CD4-positive, CD25-positive, alpha-beta regulatory T cell (primary cell): ENCODE measurements at regions not wholly inside any gene's neighbourhood (a gene's known extent, or its start where the extent isn't known, plus 50 kb on each side); places are given as distances from the start of the nearest gene placed in this dataset.

ENCODE experiments used
- ATAC-seq, 2 donors: fragments of 150-1000 bp; cut with Tn5 transposase; one replicate each; pipeline ENCODE4 v1.10.0; 2021; ENCODE audit warnings: low read depth in 2 of 2, moderate number of reproducible peaks in 2 of 2, moderate library complexity in 1 of 2
- DNase-seq, 3 donors: peaks; one replicate each; pipeline versions ENCODE4 v3.0.0 to v3.0.0-alpha.2; 2012 to 2022; ENCODE audit warnings: mixed read lengths in 1 of 3
- H3K27ac ChIP-seq: one replicate; pipeline ENCODE4 v1.7.0; 2013; ENCODE audit warnings: mild to moderate bottlenecking, low read length; ENCODE audit not compliant: insufficient read depth, poor library complexity, severe bottlenecking
- H3K27me3 ChIP-seq: one replicate; pipeline ENCODE4 v1.7.0; 2013; ENCODE audit warnings: low read length; ENCODE audit not compliant: control insufficient read depth, insufficient read depth
- H3K36me3 ChIP-seq: one replicate; pipeline ENCODE4 v1.7.0; 2013; ENCODE audit warnings: mild to moderate bottlenecking, low read length, moderate library complexity; ENCODE audit not compliant: control insufficient read depth, insufficient read depth
- H3K4me1 ChIP-seq: 2 replicates; pipeline ENCODE4 v1.7.0; 2013; ENCODE audit warnings: mild to moderate bottlenecking, low read length; ENCODE audit not compliant: insufficient read depth, control insufficient read depth, poor library complexity, severe bottlenecking
- H3K4me3 ChIP-seq: one replicate; pipeline ENCODE4 v1.7.0; 2013; ENCODE audit warnings: low read depth, mild to moderate bottlenecking, low read length, moderate library complexity
- H3K9me3 ChIP-seq, 2 experiments: 1 replicate in 1 of 2; 2 replicates in 1 of 2; pipeline ENCODE4 v1.7.0; 2013; ENCODE audit warnings: low read length in 2 of 2, mild to moderate bottlenecking in 1 of 2, moderate library complexity in 1 of 2; ENCODE audit not compliant: control insufficient read depth in 2 of 2
- H3K27ac Mint-ChIP-seq, 3 donors: one replicate each; pipeline ENCODE4 v1.8.0; 2020 to 2022; ENCODE audit warnings: mild to moderate bottlenecking in 3 of 3, mixed read lengths in 3 of 3, moderate library complexity in 2 of 3
- H3K27me3 Mint-ChIP-seq: one replicate; pipeline ENCODE4 v1.8.0; 2022; ENCODE audit warnings: mild to moderate bottlenecking, mixed read lengths
- H3K36me3 Mint-ChIP-seq: one replicate; pipeline ENCODE4 v1.8.0; 2020; ENCODE audit warnings: mixed read lengths
- H3K4me1 Mint-ChIP-seq, 4 donors: one replicate each; pipeline ENCODE4 v1.8.0; 2020 to 2022; ENCODE audit warnings: mixed read lengths in 4 of 4, mild to moderate bottlenecking in 1 of 4
- H3K4me3 Mint-ChIP-seq, 4 donors: one replicate each; pipeline ENCODE4 v1.8.0; 2020 to 2022; ENCODE audit warnings: mild to moderate bottlenecking in 4 of 4, mixed read lengths in 4 of 4, moderate library complexity in 3 of 4
- H3K9me3 Mint-ChIP-seq, 7 donors: one replicate each; pipeline ENCODE4 v1.8.0; 2020 to 2022; ENCODE audit warnings: mixed read lengths in 7 of 7, mild to moderate bottlenecking in 3 of 7, moderate library complexity in 2 of 7

- Histone ChIP-seq H3K27ac (no peak overlapping the region), H3K4me1 (no peaks in the 10 kb centered on the region), H3K4me3 (no peak overlapping the region), H3K36me3 (no peaks in the 10 kb centered on the region), H3K27me3 (peaks cover 4% of the 10 kb centered on the region), H3K9me3 (no peaks in the 10 kb centered on the region)
- H3K9me3 Mint-ChIP-seq, result no peaks in the 10 kb centered on the region
- DNase-seq (no peak), ATAC-seq (no peak)
- no peaks in the 10 kb centered on the region for H3K36me3 Mint-ChIP-seq
- peaks cover 0 to 3% (median 0%) of the 10 kb centered on the region in 4 donors for H3K4me1 Mint-ChIP-seq
- no peak overlapping the region for H3K27ac Mint-ChIP-seq
- H3K27me3 Mint-ChIP-seq, result peaks cover 11% of the 10 kb centered on the region
- H3K4me3 Mint-ChIP-seq, result no peak overlapping the region
These were observed 212.8 kb upstream of the C2CD4B start for GRCh38 chr15:62377736-62378480.

DNA sequence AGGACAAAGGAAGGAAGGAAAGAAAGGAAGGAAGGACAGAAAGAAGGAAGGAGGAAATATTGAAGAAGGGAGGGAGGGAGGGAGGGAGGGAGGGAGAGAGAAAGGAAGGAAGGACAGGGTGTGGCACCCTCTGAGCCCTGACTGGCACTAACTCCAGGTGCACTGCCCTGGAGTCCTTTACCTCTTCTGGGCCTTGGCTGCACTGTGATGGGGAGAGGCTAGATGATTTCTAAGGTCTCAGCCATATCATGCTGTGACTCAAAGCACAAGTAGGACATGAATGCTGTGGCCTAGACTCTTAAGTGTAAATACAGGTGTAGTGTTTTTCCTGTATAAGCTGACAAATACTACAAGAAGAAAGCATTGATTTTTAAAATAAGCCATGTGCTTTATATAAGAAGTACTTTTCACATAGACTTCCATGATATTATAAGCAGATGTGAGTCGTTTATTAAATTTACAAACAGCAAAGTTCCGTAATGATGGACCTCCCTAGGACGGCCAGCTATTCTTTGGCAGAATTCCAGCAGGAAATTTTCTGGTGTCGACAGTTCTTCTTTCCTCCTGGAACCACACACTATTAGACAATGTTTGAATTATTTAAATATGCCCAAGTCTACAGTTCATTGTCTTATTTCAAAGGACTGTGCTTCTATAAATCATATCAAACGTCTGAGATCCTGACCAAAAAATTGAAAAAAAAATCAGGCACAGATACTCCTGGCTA lies 213.8 kb upstream of the C2CD4B start:
- H3K27me3 Mint-ChIP-seq, result peaks cover 21% of the 10 kb centered on the region
- Histone ChIP-seq H3K9me3 (no peaks in the 10 kb centered on the region), H3K4me3 (no peak overlapping the region), H3K27me3 (peaks cover 4% of the 10 kb centered on the region), H3K36me3 (no peaks in the 10 kb centered on the region), H3K4me1 (no peaks in the 10 kb centered on the region), H3K27ac (no peak overlapping the region)
- H3K4me3 Mint-ChIP-seq, result no peak overlapping the region
- no peaks in the 10 kb centered on the region for H3K36me3 Mint-ChIP-seq
- H3K9me3 Mint-ChIP-seq, result no peaks in the 10 kb centered on the region
- no peak for DNase-seq
- peaks cover 0 to 3% (median 0%) of the 10 kb centered on the region in 4 donors for H3K4me1 Mint-ChIP-seq
- H3K27ac Mint-ChIP-seq, result no peak overlapping the region
- ATAC-seq, result no peak

DNA sequence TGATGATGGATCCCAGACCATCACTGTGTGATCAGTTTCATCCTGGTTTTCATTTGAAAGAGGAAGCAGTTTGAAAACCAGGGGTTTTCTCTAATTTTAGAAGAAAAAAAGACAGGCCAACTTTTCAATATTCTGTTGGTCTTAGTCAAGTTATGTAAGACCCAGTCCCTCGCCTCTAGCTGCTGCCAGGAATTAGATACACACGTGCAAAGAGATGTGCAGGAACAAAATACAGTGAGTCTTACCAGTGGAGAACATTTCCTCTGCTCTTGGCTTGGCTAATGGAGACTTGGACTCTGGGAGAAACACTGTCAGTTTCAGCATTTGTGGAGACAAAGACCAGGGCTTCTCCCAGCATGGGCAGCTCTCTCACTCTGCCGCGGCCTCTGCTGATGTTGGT lies 214.9 kb upstream of the C2CD4B start:
- Histone ChIP-seq H3K4me3 (no peak overlapping the region), H3K36me3 (no peaks in the 10 kb centered on the region), H3K27me3 (peaks cover 2% of the 10 kb centered on the region), H3K9me3 (no peaks in the 10 kb centered on the region), H3K27ac (no peak overlapping the region), H3K4me1 (no peaks in the 10 kb centered on the region)
- no peak overlapping the region for H3K27ac Mint-ChIP-seq
- H3K36me3 Mint-ChIP-seq, result no peaks in the 10 kb centered on the region
- H3K4me3 Mint-ChIP-seq, result no peak overlapping the region
- peaks cover 31% of the 10 kb centered on the region for H3K27me3 Mint-ChIP-seq
- DNase-seq, result no peak
- peaks cover 0 to 3% (median 0%) of the 10 kb centered on the region in 4 donors for H3K4me1 Mint-ChIP-seq
- no peak for ATAC-seq
- no peaks in the 10 kb centered on the region for H3K9me3 Mint-ChIP-seq

DNA sequence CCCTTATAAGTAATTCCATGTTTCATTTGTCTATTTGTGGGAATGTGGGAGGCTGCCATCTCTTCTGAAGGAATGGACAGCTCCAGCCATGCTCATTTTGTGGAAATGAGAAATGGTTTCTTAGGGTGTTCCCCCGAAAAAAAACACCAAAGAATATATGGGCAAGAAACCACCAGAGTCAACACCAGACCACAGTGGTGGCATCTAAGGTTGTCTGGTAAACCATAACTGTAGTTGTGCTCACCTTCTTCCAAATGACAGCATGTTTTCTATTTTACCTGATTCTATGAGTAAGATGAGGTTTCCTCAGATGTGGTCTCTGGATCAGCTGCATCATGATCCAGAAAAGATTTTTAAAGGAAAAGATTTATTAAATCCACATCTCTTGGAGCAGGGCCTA lies 217.0 kb upstream of the C2CD4B start:
- Mint-ChIP-seq H3K4me3 (no peak overlapping the region), H3K9me3 (no peaks in the 10 kb centered on the region), H3K27ac (no peak overlapping the region), H3K27me3 (peaks cover 33% of the 10 kb centered on the region), H3K4me1 (peaks cover 0 to 3% (median 0%) of the 10 kb centered on the region in 4 donors), H3K36me3 (no peaks in the 10 kb centered on the region)
- Histone ChIP-seq H3K27me3 (no peaks in the 10 kb centered on the region), H3K36me3 (no peaks in the 10 kb centered on the region), H3K27ac (no peak overlapping the region), H3K4me3 (no peak overlapping the region), H3K9me3 (no peaks in the 10 kb centered on the region), H3K4me1 (no peaks in the 10 kb centered on the region)
- no peak for DNase-seq
- ATAC-seq, result no peak

DNA sequence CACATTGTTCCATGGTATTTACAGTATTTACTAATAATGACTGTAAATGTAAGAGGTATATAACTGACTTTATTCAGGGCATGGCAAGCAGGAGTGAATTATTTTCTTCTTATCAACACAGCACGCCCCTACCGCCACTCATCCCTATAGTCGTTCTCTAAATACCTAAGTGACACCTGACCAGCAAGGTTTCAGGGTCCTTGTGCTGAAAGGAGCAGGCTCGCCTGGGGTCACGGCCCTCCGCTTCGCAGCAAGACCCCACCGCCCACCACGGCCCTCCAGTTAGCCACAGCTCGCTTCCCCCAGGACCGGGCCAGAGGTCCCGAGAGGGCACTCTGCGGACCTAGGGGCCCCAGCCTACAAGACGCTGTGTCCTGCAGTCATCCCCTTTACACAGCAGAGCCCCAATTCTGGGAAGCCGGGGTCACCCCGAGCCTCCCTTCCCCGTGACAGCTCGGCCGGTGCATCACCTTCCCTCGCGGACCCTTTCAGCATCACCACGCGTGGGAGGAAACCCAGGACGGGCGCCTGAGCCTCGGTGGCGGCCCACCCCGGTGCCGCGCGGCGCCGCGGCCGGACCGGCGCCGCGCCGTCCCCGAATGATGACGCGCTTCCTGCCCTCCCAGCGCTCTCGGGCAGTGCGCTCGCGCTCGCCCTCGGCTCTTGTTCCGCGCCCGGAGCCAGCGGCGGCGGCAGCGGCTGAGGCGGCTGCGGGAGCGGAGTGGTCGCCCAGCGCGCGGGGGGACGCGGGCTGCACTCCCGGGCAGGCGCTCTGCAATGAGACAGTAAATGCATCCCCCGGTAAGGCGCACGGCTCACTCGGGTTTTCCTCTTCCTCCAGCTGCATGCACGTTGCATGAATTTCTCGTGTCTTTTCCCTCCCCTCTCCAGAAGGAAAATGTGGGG lies 225.1 kb upstream of the C2CD4B start, which contains the start of gene TLN2:
Gene TLN2 (plus strand): TSS at position 666 of the 906 bp plus-strand sequence.
- no peaks in the 10 kb centered on the region for H3K9me3 ChIP-seq
- no peaks in the 10 kb centered on the region for H3K36me3 ChIP-seq
- peaks cover 15% of the 10 kb centered on the region for H3K27me3 ChIP-seq
- Mint-ChIP-seq H3K4me3 (peak within 1 kb of the TSS; percentile 95 to 99 (median 98)), H3K36me3 (no peaks in the 10 kb centered on the region), H3K27ac (peak within 1 kb of the TSS; percentile 56 to 94 (median 78)), H3K9me3 (peaks cover 0 to 5% (median 0%) of the 10 kb centered on the region in 7 donors), H3K27me3 (peaks cover 41% of the 10 kb centered on the region), H3K4me1 (peaks cover 5 to 28% (median 15%) of the 10 kb centered on the region in 4 donors)
- peaks cover 27% of the 10 kb centered on the region for H3K4me1 ChIP-seq
- ATAC-seq, result peak; percentile 68 to 80
- peak; percentile 7 to 81 (median 47) for DNase-seq
- no peak within 1 kb of the TSS for H3K27ac ChIP-seq
- peak within 1 kb of the TSS; percentile 95 for H3K4me3 ChIP-seq

DNA sequence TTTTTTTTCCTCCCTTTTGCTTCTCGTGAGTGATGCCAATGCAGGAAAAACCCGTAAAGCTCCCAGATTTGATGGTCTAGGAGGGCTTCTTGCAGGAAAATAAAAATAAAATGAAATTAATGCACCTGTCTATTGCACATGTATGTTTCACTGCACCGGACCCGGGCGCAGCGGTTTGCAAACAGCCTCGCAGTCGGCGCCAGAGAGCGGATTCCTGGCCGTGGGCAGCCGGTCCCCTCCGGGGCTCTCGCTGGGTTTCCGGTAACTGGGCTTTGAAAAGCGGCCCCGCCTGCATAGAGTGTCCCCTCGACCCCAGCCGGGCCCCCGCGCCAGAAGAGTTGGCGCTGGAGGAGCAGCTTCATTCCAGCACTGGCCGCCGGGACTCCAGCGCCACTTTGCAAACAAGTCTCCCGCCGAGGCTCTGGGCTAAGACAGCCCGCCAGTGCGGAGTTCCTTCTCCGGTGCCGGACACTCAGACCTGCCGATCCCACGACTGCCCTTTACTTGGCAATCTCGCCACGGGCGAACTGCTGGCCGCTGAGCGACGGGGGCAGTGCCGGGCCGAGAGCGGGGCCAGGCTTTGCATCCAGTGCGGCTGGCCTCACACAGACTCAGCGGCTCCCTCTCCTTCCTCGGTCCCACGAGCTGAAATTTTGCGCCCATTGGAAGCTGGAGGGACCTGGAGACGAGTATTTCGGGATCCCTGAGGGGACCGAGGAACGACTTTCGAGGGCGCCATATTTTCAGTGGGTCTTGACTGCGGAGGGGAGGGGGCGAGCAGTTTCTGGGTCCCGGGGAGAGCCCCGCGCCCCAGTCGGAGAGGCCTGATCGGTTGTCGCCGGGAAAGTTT lies 225.9 kb upstream of the C2CD4B start:
- Histone ChIP-seq H3K4me3 (peak overlapping the region; percentile 95), H3K36me3 (no peaks in the 10 kb centered on the region), H3K27ac (no peak overlapping the region), H3K9me3 (no peaks in the 10 kb centered on the region), H3K4me1 (peaks cover 27% of the 10 kb centered on the region), H3K27me3 (peaks cover 18% of the 10 kb centered on the region)
- peak overlapping the region; percentile 95 to 99 (median 98) for H3K4me3 Mint-ChIP-seq
- no peak for ATAC-seq
- no peaks in the 10 kb centered on the region for H3K36me3 Mint-ChIP-seq
- H3K9me3 Mint-ChIP-seq, result peaks cover 0 to 5% (median 0%) of the 10 kb centered on the region in 7 donors
- DNase-seq, result peak in 2 of 3 donors; percentile 26 to 44
- peaks cover 43% of the 10 kb centered on the region for H3K27me3 Mint-ChIP-seq
- peaks cover 5 to 28% (median 15%) of the 10 kb centered on the region in 4 donors for H3K4me1 Mint-ChIP-seq
- peak overlapping the region in 2 of 3 donors; percentile 62 to 63 for H3K27ac Mint-ChIP-seq
